MM.1S (cell line): ENCODE measurements at regions not wholly inside any gene's neighbourhood (a gene's known extent, or its start where the extent isn't known, plus 50 kb on each side); places are given as distances from the start of the nearest gene placed in this dataset.

Experiments
- DNase-seq: peaks from one replicate; pipeline ENCODE4 v3.0.0-alpha.2; 2015
- H2AFZ ChIP-seq: fragments of 300-600 bp; sonication (generic); 2 replicates; pipeline ENCODE4 v1.6.0; 2016; ENCODE audit warnings: antibody characterized with exemption, low read length
- H3F3A ChIP-seq: fragments of 300-600 bp; sonication (generic); 2 replicates; pipeline ENCODE4 v1.6.1; 2016; ENCODE audit warnings: mild to moderate bottlenecking, antibody characterized with exemption, low read length, moderate library complexity, mixed read lengths; ENCODE audit not compliant: insufficient read depth
- H3K27ac ChIP-seq: fragments of 300-600 bp; sonication (generic); 2 replicates; pipeline ENCODE4 v1.5.1; 2016; ENCODE audit warnings: mild to moderate bottlenecking, low read length
- H3K27me3 ChIP-seq: fragments of 300-600 bp; sonication (generic); replicated peaks from 2 replicates; pipeline ENCODE4 v1.6.0; 2016; ENCODE audit warnings: low read length; ENCODE audit not compliant: insufficient read depth
- H3K36me3 ChIP-seq: fragments of 300-600 bp; sonication (generic); replicated peaks from 2 replicates; pipeline ENCODE4 v1.6.1; 2016; ENCODE audit warnings: mild to moderate bottlenecking, low read length, mixed read lengths; ENCODE audit not compliant: insufficient read depth
- H3K4me1 ChIP-seq: fragments of 300-600 bp; sonication (generic); 2 replicates; pipeline ENCODE4 v1.6.1; 2016; ENCODE audit warnings: low read length, mixed read lengths
- H3K4me2 ChIP-seq: fragments of 300-600 bp; sonication (generic); 2 replicates; pipeline ENCODE4 v1.6.0; 2016; ENCODE audit warnings: low read depth, low read length
- H3K4me3 ChIP-seq: fragments of 300-600 bp; sonication (generic); 2 replicates; pipeline ENCODE4 v1.5.1; 2016; ENCODE audit warnings: low read length, mixed read lengths
- H3K79me2 ChIP-seq: fragments of 300-600 bp; sonication (generic); 2 replicates; pipeline ENCODE4 v1.6.1; 2016; ENCODE audit warnings: mixed run types, low read length, mixed read lengths
- H3K9ac ChIP-seq: fragments of 300-600 bp; sonication (generic); 2 replicates; pipeline ENCODE4 v1.6.1; 2016; ENCODE audit warnings: low read length, mixed read lengths
- H3K9me2 ChIP-seq: fragments of 300-600 bp; sonication (generic); replicated peaks from 2 replicates; pipeline ENCODE4 v1.6.1; 2016; ENCODE audit warnings: mild to moderate bottlenecking, low read length, mixed read lengths; ENCODE audit not compliant: insufficient read depth
- H3K9me3 ChIP-seq: fragments of 300-600 bp; sonication (generic); replicated peaks from 2 replicates; pipeline ENCODE4 v1.6.1; 2016; ENCODE audit warnings: mild to moderate bottlenecking, low read length, mixed read lengths; ENCODE audit not compliant: insufficient read depth
- H4K20me1 ChIP-seq: fragments of 300-600 bp; sonication (generic); 2 replicates; pipeline ENCODE4 v1.6.1; 2016; ENCODE audit warnings: mild to moderate bottlenecking, low read length, moderate library complexity, mixed read lengths; ENCODE audit not compliant: insufficient read depth
- EZH2 ChIP-seq: fragments of 300-600 bp; sonication (generic); optimal IDR thresholded peaks from 2 replicates; pipeline ENCODE3; 2017; ENCODE audit warnings: low read depth, mild to moderate bottlenecking, antibody characterized with exemption, low read length, mixed read lengths
- EZH2phosphoT487 ChIP-seq: fragments of 300-600 bp; sonication (generic); IDR thresholded peaks from 2 replicates; pipeline ENCODE4 v1.6.1; 2018; ENCODE audit warnings: antibody characterized with exemption, low read length
- TF ChIP-seq, protein P1 (sequence below): fragments of 300-600 bp; sonication (generic); IDR thresholded peaks from 2 replicates; pipeline ENCODE4 v1.5.1; 2016; ENCODE audit warnings: antibody characterized with exemption, low read length, mixed read lengths

DNA sequence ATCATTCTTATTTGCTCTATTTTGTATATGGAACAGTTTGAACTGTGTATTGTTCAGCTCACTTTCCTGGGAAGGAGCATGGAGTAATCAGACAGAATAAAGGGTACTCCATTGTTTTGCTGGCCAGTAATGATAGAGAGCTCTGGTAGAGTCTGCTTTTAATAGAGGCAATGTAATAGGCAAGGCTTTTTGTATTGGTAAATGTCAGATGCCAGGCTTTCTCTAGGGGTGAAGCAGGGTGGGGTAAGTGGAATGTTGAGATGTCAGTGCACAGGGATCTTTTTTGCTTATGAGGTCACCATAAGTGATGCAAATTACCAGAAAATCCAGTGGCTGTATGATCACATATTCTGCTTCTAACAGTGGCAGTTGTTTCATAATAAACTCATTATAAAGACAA is 1088.3 kb upstream of the SORCS1 start:
- H3K79me2 ChIP-seq: no peaks in the 10 kb centered on the region
- H3K9me2 ChIP-seq: no peaks in the 10 kb centered on the region
- H3K4me1 ChIP-seq: no peaks in the 10 kb centered on the region
- DNase-seq: no peak
- H3K4me3 ChIP-seq: no peak overlapping the region
- no peaks in the 10 kb centered on the region for H3K9me3 ChIP-seq
- H3K9ac ChIP-seq: no peak overlapping the region
- no peaks in the 10 kb centered on the region for H4K20me1 ChIP-seq
- H2AFZ ChIP-seq: no peak overlapping the region
- no peak overlapping the region for H3K4me2 ChIP-seq
- no peak overlapping the region for H3K27ac ChIP-seq
- no peaks in the 10 kb centered on the region for H3F3A ChIP-seq
- TF ChIP-seq, protein P1, sequence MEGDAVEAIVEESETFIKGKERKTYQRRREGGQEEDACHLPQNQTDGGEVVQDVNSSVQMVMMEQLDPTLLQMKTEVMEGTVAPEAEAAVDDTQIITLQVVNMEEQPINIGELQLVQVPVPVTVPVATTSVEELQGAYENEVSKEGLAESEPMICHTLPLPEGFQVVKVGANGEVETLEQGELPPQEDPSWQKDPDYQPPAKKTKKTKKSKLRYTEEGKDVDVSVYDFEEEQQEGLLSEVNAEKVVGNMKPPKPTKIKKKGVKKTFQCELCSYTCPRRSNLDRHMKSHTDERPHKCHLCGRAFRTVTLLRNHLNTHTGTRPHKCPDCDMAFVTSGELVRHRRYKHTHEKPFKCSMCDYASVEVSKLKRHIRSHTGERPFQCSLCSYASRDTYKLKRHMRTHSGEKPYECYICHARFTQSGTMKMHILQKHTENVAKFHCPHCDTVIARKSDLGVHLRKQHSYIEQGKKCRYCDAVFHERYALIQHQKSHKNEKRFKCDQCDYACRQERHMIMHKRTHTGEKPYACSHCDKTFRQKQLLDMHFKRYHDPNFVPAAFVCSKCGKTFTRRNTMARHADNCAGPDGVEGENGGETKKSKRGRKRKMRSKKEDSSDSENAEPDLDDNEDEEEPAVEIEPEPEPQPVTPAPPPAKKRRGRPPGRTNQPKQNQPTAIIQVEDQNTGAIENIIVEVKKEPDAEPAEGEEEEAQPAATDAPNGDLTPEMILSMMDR: no peak
- TF ChIP-seq EZH2: no peak
- no peak for TF ChIP-seq EZH2phosphoT487
- no peaks in the 10 kb centered on the region for H3K27me3 ChIP-seq
- no peaks in the 10 kb centered on the region for H3K36me3 ChIP-seq

GRCh38 chr10:108250936-108251620 is 1086.6 kb upstream of the SORCS1 start:
- Histone ChIP-seq H2AFZ (no peak overlapping the region), H3K79me2 (no peaks in the 10 kb centered on the region), H3K4me3 (no peak overlapping the region), H3K4me2 (no peak overlapping the region), H3K9me3 (no peaks in the 10 kb centered on the region), H3K9me2 (no peaks in the 10 kb centered on the region), H3K27ac (no peak overlapping the region), H3K4me1 (no peaks in the 10 kb centered on the region), H3K27me3 (no peaks in the 10 kb centered on the region), H3K36me3 (no peaks in the 10 kb centered on the region), H4K20me1 (no peaks in the 10 kb centered on the region), H3F3A (no peaks in the 10 kb centered on the region), H3K9ac (no peak overlapping the region)
- no peak for DNase-seq
- TF ChIP-seq, protein P1: no peak
- TF ChIP-seq EZH2phosphoT487 (no peak), EZH2 (no peak)

- H3K79me2 ChIP-seq: no peaks in the 10 kb centered on the region
These were observed 1085.4 kb upstream of the SORCS1 start for GRCh38 chr10:108249940-108250339.

More at GRCh38 chr10:108249940-108250339, 1085.4 kb upstream of the SORCS1 start:
- Histone ChIP-seq H3K9me3 (no peaks in the 10 kb centered on the region), H3K4me3 (no peak overlapping the region), H3K27me3 (no peaks in the 10 kb centered on the region), H2AFZ (no peak overlapping the region), H4K20me1 (no peaks in the 10 kb centered on the region), H3K27ac (no peak overlapping the region), H3F3A (no peaks in the 10 kb centered on the region), H3K9me2 (no peaks in the 10 kb centered on the region), H3K4me1 (no peaks in the 10 kb centered on the region), H3K4me2 (no peak overlapping the region), H3K36me3 (no peaks in the 10 kb centered on the region), H3K9ac (no peak overlapping the region)
- peak; percentile 7 for DNase-seq
- TF ChIP-seq EZH2 (no peak), EZH2phosphoT487 (no peak)
- TF ChIP-seq, protein P1: peak; percentile 30
